C4-2B (cell line): ENCODE measurements at regions not wholly inside any gene's neighbourhood (a gene's known extent, or its start where the extent isn't known, plus 50 kb on each side); places are given as distances from the start of the nearest gene placed in this dataset.

Source experiments
- CTCF ChIP-seq: fragments of 450-650 bp; conservative IDR thresholded peaks from 2 replicates; pipeline ENCODE4 v1.5.1; 2017; ENCODE audit warnings: mild to moderate bottlenecking
- ZFX ChIP-seq: fragments of 450-650 bp; IDR thresholded peaks from 2 replicates; pipeline ENCODE4 v1.6.1; 2017

- TF ChIP-seq CTCF (no peak), ZFX (no peak)
These were observed 262.7 kb upstream of the TACR3 start for GRCh38 chr4:103982454-103982853.
